Endodermal cell (in vitro differentiated cells): ENCODE measurements at regions not wholly inside any gene's neighbourhood (a gene's known extent, or its start where the extent isn't known, plus 50 kb on each side); places are given as distances from the start of the nearest gene placed in this dataset.

Experiments
- DNase-seq: peaks from one replicate; pipeline ENCODE4 v3.0.0-alpha.2; 2017
- H3K27ac ChIP-seq: 2 replicates; pipeline ENCODE4 v1.5.1; 2013; ENCODE audit warnings: mild to moderate bottlenecking, low read depth, low read length, moderate library complexity
- H3K27me3 ChIP-seq: 2 replicates; pipeline ENCODE4 v1.6.1; 2013; ENCODE audit warnings: mild to moderate bottlenecking, low read length, moderate library complexity; ENCODE audit not compliant: insufficient read depth, control insufficient read depth, poor library complexity, severe bottlenecking
- H3K36me3 ChIP-seq: 2 replicates; pipeline ENCODE4 v1.7.0; 2013; ENCODE audit warnings: mild to moderate bottlenecking, low read length, moderate library complexity; ENCODE audit not compliant: control insufficient read depth, insufficient read depth
- H3K4me1 ChIP-seq: one replicate; pipeline ENCODE4 v1.7.0; 2013; ENCODE audit warnings: low read length; ENCODE audit not compliant: control insufficient read depth, insufficient read depth
- H3K4me3 ChIP-seq: 2 replicates; pipeline ENCODE4 v1.5.1; 2013; ENCODE audit warnings: mild to moderate bottlenecking, low read length, moderate library complexity
- H3K9ac ChIP-seq: 2 replicates; pipeline ENCODE4 v1.6.1; 2013; ENCODE audit warnings: mild to moderate bottlenecking, low read length, moderate library complexity; ENCODE audit not compliant: poor library complexity, severe bottlenecking; ENCODE audit errors: extremely low read depth
- H3K9me3 ChIP-seq: 2 replicates; pipeline ENCODE4 v1.6.1; 2013; ENCODE audit warnings: mild to moderate bottlenecking, low read length, moderate library complexity; ENCODE audit not compliant: control insufficient read depth
- H3K27ac Mint-ChIP-seq: 2 replicates; pipeline ENCODE4 v1.8.0; 2020; ENCODE audit warnings: mixed read lengths
- H3K27me3 Mint-ChIP-seq: 2 replicates; pipeline ENCODE4 v1.8.0; 2021; ENCODE audit warnings: mild to moderate bottlenecking, mixed read lengths; ENCODE audit not compliant: insufficient read depth
- H3K36me3 Mint-ChIP-seq: 2 replicates; pipeline ENCODE4 v1.8.0; 2020; ENCODE audit warnings: low read depth, mixed read lengths
- H3K4me1 Mint-ChIP-seq: 2 replicates; pipeline ENCODE4 v1.8.0; 2020; ENCODE audit warnings: mixed read lengths
- H3K4me3 Mint-ChIP-seq: 2 replicates; pipeline ENCODE4 v1.8.0; 2020; ENCODE audit warnings: mild to moderate bottlenecking, moderate library complexity, mixed read lengths
- H3K9me3 Mint-ChIP-seq: 2 replicates; pipeline ENCODE4 v1.8.0; 2020; ENCODE audit warnings: mild to moderate bottlenecking, mixed read lengths
- whole genome bisulfite sequencing, 2 experiments: methylation state at CpG; one replicate each; pipeline versions ENCODE4 v1.1.5 to v1.1.7; 2013; ENCODE audit warnings: missing lambda C conversion rate in 2 of 2, mixed read lengths in 1 of 2; ENCODE audit not compliant: insufficient coverage in 1 of 2, insufficient read length in 1 of 2; 5-methylcytosine and 5-hydroxymethylcytosine counted together
- TF ChIP-seq, protein P1 (sequence below): fragments of 200-600 bp; sonication (generic); conservative IDR thresholded peaks from 2 replicates; pipeline ENCODE4 v1.5.0; 2021; ENCODE audit warnings: antibody characterized with exemption, mild to moderate bottlenecking

DNA sequence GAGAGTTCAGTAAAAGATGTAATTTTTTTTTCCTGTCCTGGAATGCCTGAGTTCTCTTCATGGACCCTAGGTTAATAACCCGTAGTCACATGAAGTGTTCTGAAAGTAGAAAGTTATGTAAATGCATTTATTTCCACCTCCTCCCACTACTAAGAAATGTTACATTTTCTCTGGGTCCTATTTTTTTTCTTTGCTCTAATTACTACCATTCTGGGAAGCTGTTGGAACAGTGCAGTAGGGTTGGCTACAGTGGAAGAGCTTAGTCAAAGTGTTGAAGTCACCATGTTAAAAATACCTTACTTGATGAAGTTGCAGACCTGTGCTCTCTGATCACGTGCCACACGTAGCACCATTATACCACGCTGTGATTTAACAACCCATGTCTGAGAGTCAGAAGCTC lies 153.8 kb upstream of the TSC22D2 start:
- no peak overlapping the region for H3K27ac ChIP-seq
- H3K9ac ChIP-seq = no peak overlapping the region
- no peak overlapping the region for H3K4me3 Mint-ChIP-seq
- no peaks in the 10 kb centered on the region for H3K9me3 Mint-ChIP-seq
- no peak overlapping the region for H3K27ac Mint-ChIP-seq
- H3K9me3 ChIP-seq = no peaks in the 10 kb centered on the region
- WGBS, 2 experiments = 94 to 100% methylated on average over 3 of the region's 4 CpGs
- peaks cover 5% of the 10 kb centered on the region for H3K27me3 Mint-ChIP-seq
- no peaks in the 10 kb centered on the region for H3K36me3 ChIP-seq
- TF ChIP-seq, protein P1, sequence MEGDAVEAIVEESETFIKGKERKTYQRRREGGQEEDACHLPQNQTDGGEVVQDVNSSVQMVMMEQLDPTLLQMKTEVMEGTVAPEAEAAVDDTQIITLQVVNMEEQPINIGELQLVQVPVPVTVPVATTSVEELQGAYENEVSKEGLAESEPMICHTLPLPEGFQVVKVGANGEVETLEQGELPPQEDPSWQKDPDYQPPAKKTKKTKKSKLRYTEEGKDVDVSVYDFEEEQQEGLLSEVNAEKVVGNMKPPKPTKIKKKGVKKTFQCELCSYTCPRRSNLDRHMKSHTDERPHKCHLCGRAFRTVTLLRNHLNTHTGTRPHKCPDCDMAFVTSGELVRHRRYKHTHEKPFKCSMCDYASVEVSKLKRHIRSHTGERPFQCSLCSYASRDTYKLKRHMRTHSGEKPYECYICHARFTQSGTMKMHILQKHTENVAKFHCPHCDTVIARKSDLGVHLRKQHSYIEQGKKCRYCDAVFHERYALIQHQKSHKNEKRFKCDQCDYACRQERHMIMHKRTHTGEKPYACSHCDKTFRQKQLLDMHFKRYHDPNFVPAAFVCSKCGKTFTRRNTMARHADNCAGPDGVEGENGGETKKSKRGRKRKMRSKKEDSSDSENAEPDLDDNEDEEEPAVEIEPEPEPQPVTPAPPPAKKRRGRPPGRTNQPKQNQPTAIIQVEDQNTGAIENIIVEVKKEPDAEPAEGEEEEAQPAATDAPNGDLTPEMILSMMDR = no peak
- no peaks in the 10 kb centered on the region for H3K36me3 Mint-ChIP-seq
- peaks cover 5% of the 10 kb centered on the region for H3K4me1 ChIP-seq
- H3K4me3 ChIP-seq = no peak overlapping the region
- DNase-seq = no peak
- peaks cover 27% of the 10 kb centered on the region for H3K4me1 Mint-ChIP-seq
- H3K27me3 ChIP-seq = no peaks in the 10 kb centered on the region

DNA sequence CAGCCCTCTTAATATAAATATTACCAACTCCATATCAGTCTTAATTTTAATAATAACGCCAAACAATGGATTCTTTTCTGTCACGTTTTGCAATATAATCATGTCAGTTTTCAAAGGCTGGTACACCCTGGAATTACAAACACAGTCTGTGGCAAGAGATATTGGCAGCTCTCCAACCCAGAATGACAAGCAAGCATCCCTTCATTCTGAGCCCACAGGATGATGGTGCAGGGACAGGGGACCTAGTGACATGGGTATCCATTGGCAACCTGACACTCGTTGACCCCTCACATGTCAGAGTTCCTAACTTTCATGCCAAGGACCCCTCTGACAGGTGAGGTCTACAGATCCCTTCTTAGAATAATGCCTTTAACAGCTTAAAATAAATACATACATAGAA lies 154.5 kb upstream of the TSC22D2 start:
- no peaks in the 10 kb centered on the region for H3K36me3 ChIP-seq
- H3K4me3 ChIP-seq = no peak overlapping the region
- H3K9me3 ChIP-seq = no peaks in the 10 kb centered on the region
- no peak overlapping the region for H3K27ac ChIP-seq
- 86 to 100% methylated on average over 1 to 3 of the region's 3 CpGs for WGBS, 2 experiments
- no peaks in the 10 kb centered on the region for H3K27me3 ChIP-seq
- no peak overlapping the region for H3K27ac Mint-ChIP-seq
- H3K4me3 Mint-ChIP-seq = no peak overlapping the region
- TF ChIP-seq, protein P1 = no peak
- H3K4me1 ChIP-seq = peaks cover 5% of the 10 kb centered on the region
- H3K36me3 Mint-ChIP-seq = no peaks in the 10 kb centered on the region
- H3K9ac ChIP-seq = no peak overlapping the region
- peaks cover 5% of the 10 kb centered on the region for H3K27me3 Mint-ChIP-seq
- no peak for DNase-seq
- H3K9me3 Mint-ChIP-seq = no peaks in the 10 kb centered on the region
- peaks cover 29% of the 10 kb centered on the region for H3K4me1 Mint-ChIP-seq

DNA sequence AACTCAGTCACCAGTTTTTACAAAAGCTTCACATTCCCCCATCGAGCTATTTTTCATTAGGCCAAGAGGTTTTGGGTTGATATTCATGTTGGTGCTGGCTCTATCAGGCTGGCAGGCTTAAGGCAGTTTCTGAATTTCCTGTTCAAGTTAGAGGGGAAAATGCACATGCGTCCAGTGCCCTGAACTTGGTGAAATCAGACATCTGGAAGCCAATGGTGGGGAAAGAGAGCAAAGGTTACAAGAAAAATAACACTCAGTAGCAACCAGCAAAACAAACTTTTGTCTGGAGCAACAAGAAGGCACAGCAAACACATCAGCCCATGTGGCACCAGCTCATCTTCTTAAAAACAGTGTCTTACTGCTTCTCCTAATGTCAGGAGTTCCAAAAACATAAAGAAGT lies 155.6 kb upstream of the TSC22D2 start:
- H3K27ac ChIP-seq = no peak overlapping the region
- no peak overlapping the region for H3K9ac ChIP-seq
- Mint-ChIP-seq H3K4me1 (peaks cover 31% of the 10 kb centered on the region), H3K4me3 (no peak overlapping the region), H3K27me3 (peaks cover 5% of the 10 kb centered on the region), H3K27ac (peak overlapping the region; percentile 31), H3K9me3 (no peaks in the 10 kb centered on the region), H3K36me3 (no peaks in the 10 kb centered on the region)
- H3K4me1 ChIP-seq = peaks cover 10% of the 10 kb centered on the region
- no peaks in the 10 kb centered on the region for H3K36me3 ChIP-seq
- TF ChIP-seq, protein P1 = no peak
- 95 to 100% methylated on average over 1 to 2 of the region's 2 CpGs for WGBS, 2 experiments
- no peaks in the 10 kb centered on the region for H3K27me3 ChIP-seq
- no peak for DNase-seq
- no peaks in the 10 kb centered on the region for H3K9me3 ChIP-seq
- H3K4me3 ChIP-seq = no peak overlapping the region
